Amniotic stem cell (primary cell): ENCODE measurements at regions not wholly inside any gene's neighbourhood (a gene's known extent, or its start where the extent isn't known, plus 50 kb on each side); places are given as distances from the start of the nearest gene placed in this dataset.

Experiments
- DNase-seq: peaks from one replicate; lab custom pipeline; 2025; lab: John Stamatoyannopoulos, UW

- DNase-seq, result no peak
Measured at GRCh38 chr2:37837628-37838328, 87.3 kb upstream of the RMDN2 start.

- no peak for DNase-seq
Measured at GRCh38 chr2:37838541-37839167, 86.4 kb upstream of the RMDN2 start.

GRCh38 chr2:37839991-37840390 is 85.1 kb upstream of the RMDN2 start:
- DNase-seq, result no peak

GRCh38 chr2:37842732-37843440 is 82.2 kb upstream of the RMDN2 start:
- no peak for DNase-seq

- DNase-seq, result peak; percentile 51
Measured at GRCh38 chr2:37843556-37843955, 81.5 kb upstream of the RMDN2 start.

GRCh38 chr2:37846207-37846606 is 78.9 kb upstream of the RMDN2 start:
- no peak for DNase-seq

- DNase-seq, result no peak
Measured at GRCh38 chr2:37847792-37848191, 77.3 kb upstream of the RMDN2 start.

- no peak for DNase-seq
Measured at GRCh38 chr2:37848451-37848850, 76.6 kb upstream of the RMDN2 start.

- DNase-seq, result no peak
Measured at GRCh38 chr2:37849911-37850310, 75.2 kb upstream of the RMDN2 start.

GRCh38 chr2:37851428-37851827 is 73.7 kb upstream of the RMDN2 start:
- DNase-seq, result no peak

- no peak for DNase-seq
Measured at GRCh38 chr2:37851828-37852584, 73.1 kb upstream of the RMDN2 start.

- no peak for DNase-seq
Measured at GRCh38 chr2:37852585-37853014, 72.5 kb upstream of the RMDN2 start.

GRCh38 chr2:37854676-37855282 is 70.3 kb upstream of the RMDN2 start:
- no peak for DNase-seq

- no peak for DNase-seq
Measured at GRCh38 chr2:37855283-37856041, 69.6 kb upstream of the RMDN2 start.

- DNase-seq, result no peak
Measured at GRCh38 chr2:37856101-37856751, 68.9 kb upstream of the RMDN2 start.

- peak; percentile 2 for DNase-seq
Measured at GRCh38 chr2:37857575-37858399, 67.3 kb upstream of the RMDN2 start.

- DNase-seq, result peak; percentile 31
Measured at GRCh38 chr2:37858400-37858711, 66.7 kb upstream of the RMDN2 start.

GRCh38 chr2:37858725-37859267 is 66.3 kb upstream of the RMDN2 start:
- DNase-seq, result no peak

- DNase-seq, result no peak
Measured at GRCh38 chr2:37862620-37863019, 62.5 kb upstream of the RMDN2 start.

GRCh38 chr2:37864217-37864616 is 60.9 kb upstream of the RMDN2 start:
- DNase-seq, result no peak
